ENCODE measurements at regions not wholly inside any gene's neighbourhood (a gene's known extent, or its start where the extent isn't known, plus 50 kb on each side); places are given as distances from the start of the nearest gene placed in this dataset.
A peak's percentile ranks its signal among the peaks of the same experiment; 100 is the strongest.

GRCh38 chr7:131117439-131117838, 210.2 kb upstream of the MKLN1 start:
- Histone ChIP-seq H3K4me1 (no peaks in the 10 kb centered on the region), H3K27ac (no peak overlapping the region), H3K9me3 (no peaks in the 10 kb centered on the region), H3K27me3 (no peaks in the 10 kb centered on the region), H3K36me3 (no peaks in the 10 kb centered on the region), H3K4me3 (no peak overlapping the region)
- intact Hi-C loops (cut with DNase I) = no loop called here
- no peak for ATAC-seq
- no peak for TF ChIP-seq CTCF (IDR thresholded peaks at IDR 0.05)
- DNase-seq = no peak

GRCh38 chr7:131119381-131119780, 208.3 kb upstream of the MKLN1 start:
- intact Hi-C loops (cut with DNase I) = no loop called here
- Histone ChIP-seq H3K27ac (no peak overlapping the region), H3K4me3 (no peak overlapping the region), H3K27me3 (no peaks in the 10 kb centered on the region), H3K4me1 (no peaks in the 10 kb centered on the region), H3K36me3 (no peaks in the 10 kb centered on the region), H3K9me3 (no peaks in the 10 kb centered on the region)
- no peak for TF ChIP-seq CTCF (IDR thresholded peaks at IDR 0.05)
- DNase-seq (no peak), ATAC-seq (no peak)

GRCh38 chr7:131122394-131122793, 205.3 kb upstream of the MKLN1 start:
- no peak overlapping the region for H3K27ac ChIP-seq
- no peaks in the 10 kb centered on the region for H3K36me3 ChIP-seq
- H3K4me3 ChIP-seq = no peak overlapping the region
- no peak for TF ChIP-seq CTCF (IDR thresholded peaks at IDR 0.05)
- DNase-seq (no peak), ATAC-seq (no peak)
- H3K4me1 ChIP-seq = no peaks in the 10 kb centered on the region
- H3K27me3 ChIP-seq = no peaks in the 10 kb centered on the region
- intact Hi-C loops (cut with DNase I) = no loop called here
- H3K9me3 ChIP-seq = no peaks in the 10 kb centered on the region

- no peaks in the 10 kb centered on the region for H3K9me3 ChIP-seq
- no peaks in the 10 kb centered on the region for H3K4me1 ChIP-seq
- no peak overlapping the region for H3K4me3 ChIP-seq
- intact Hi-C loops (cut with DNase I) = no loop called here
- H3K36me3 ChIP-seq = no peaks in the 10 kb centered on the region
- H3K27ac ChIP-seq = no peak overlapping the region
- DNase-seq (no peak), ATAC-seq (no peak)
- no peak for TF ChIP-seq CTCF (IDR thresholded peaks at IDR 0.05)
- no peaks in the 10 kb centered on the region for H3K27me3 ChIP-seq
Observed at GRCh38 chr7:131124001-131124629, 203.6 kb upstream of the MKLN1 start.

- no peak for DNase-seq
- no peaks in the 10 kb centered on the region for H3K36me3 ChIP-seq
- intact Hi-C loops (cut with DNase I) = no loop called here
- H3K4me3 ChIP-seq = no peak overlapping the region
- H3K4me1 ChIP-seq = no peaks in the 10 kb centered on the region
- TF ChIP-seq CTCF (IDR thresholded peaks at IDR 0.05) = no peak
- no peaks in the 10 kb centered on the region for H3K9me3 ChIP-seq
- ATAC-seq = peak; percentile 44
- H3K27me3 ChIP-seq = no peaks in the 10 kb centered on the region
- H3K27ac ChIP-seq = no peak overlapping the region
Observed at GRCh38 chr7:131124867-131125266, 202.8 kb upstream of the MKLN1 start.

GRCh38 chr7:131130324-131130723, 197.4 kb upstream of the MKLN1 start:
- Histone ChIP-seq H3K27ac (no peak overlapping the region), H3K4me3 (no peak overlapping the region), H3K4me1 (no peaks in the 10 kb centered on the region), H3K36me3 (no peaks in the 10 kb centered on the region), H3K27me3 (no peaks in the 10 kb centered on the region), H3K9me3 (no peaks in the 10 kb centered on the region)
- intact Hi-C loops (cut with DNase I) = no loop called here
- DNase-seq (no peak), ATAC-seq (no peak)
- no peak for TF ChIP-seq CTCF (IDR thresholded peaks at IDR 0.05)
